OCI-LY1 (cell line): ENCODE measurements at regions not wholly inside any gene's neighbourhood (a gene's known extent, or its start where the extent isn't known, plus 50 kb on each side); places are given as distances from the start of the nearest gene placed in this dataset.

Source experiments
- H2AFZ ChIP-seq: fragments of 200-600 bp; sonication (generic), shearing (Covaris generic); 2 replicates; pipeline ENCODE4 v1.6.0; 2014; ENCODE audit warnings: antibody characterized with exemption, mild to moderate bottlenecking, low read length
- H3F3A ChIP-seq: fragments of 200-600 bp; sonication (generic), shearing (Covaris generic); 2 replicates; pipeline ENCODE4 v1.6.0; 2014; ENCODE audit warnings: mild to moderate bottlenecking, antibody characterized with exemption, low read length, moderate library complexity; ENCODE audit not compliant: insufficient read depth
- H3K27ac ChIP-seq: fragments of 200-600 bp; sonication (generic); 2 replicates; pipeline ENCODE4 v1.5.1; 2014; ENCODE audit warnings: low read length, mixed run types, mild to moderate bottlenecking, low read depth; ENCODE audit not compliant: poor library complexity, severe bottlenecking
- H3K27me3 ChIP-seq: fragments of 200-600 bp; sonication (generic); 2 replicates; pipeline ENCODE4 v1.6.0; 2014; ENCODE audit warnings: antibody characterized with exemption, mild to moderate bottlenecking, low read length, moderate library complexity; ENCODE audit not compliant: insufficient read depth
- H3K36me3 ChIP-seq: fragments of 200-600 bp; sonication (generic); 2 replicates; pipeline ENCODE4 v1.6.1; 2014; ENCODE audit warnings: mild to moderate bottlenecking, antibody characterized with exemption, low read length, moderate library complexity, mixed read lengths; ENCODE audit not compliant: insufficient read depth
- H3K4me1 ChIP-seq: fragments of 200-600 bp; sonication (generic); 2 replicates; pipeline ENCODE4 v1.5.1; 2014; ENCODE audit warnings: mild to moderate bottlenecking, low read length, moderate library complexity; ENCODE audit not compliant: insufficient read depth, severe bottlenecking
- H3K4me2 ChIP-seq: fragments of 200-600 bp; sonication (generic), shearing (Covaris generic); 2 replicates; pipeline ENCODE4 v1.6.1; 2014; ENCODE audit warnings: low read length
- H3K4me3 ChIP-seq: fragments of 200-600 bp; sonication (generic); 2 replicates; pipeline ENCODE4 v1.5.1; 2014; ENCODE audit warnings: low read length, low read depth, mild to moderate bottlenecking, mixed read lengths; ENCODE audit not compliant: poor library complexity, severe bottlenecking
- H3K79me2 ChIP-seq: fragments of 200-600 bp; shearing (Covaris generic); 2 replicates; pipeline ENCODE4 v1.6.1; 2016; ENCODE audit warnings: mixed run types, low read length, mixed read lengths; ENCODE audit not compliant: insufficient read depth
- H3K9ac ChIP-seq: fragments of 200-600 bp; sonication (generic), shearing (Covaris generic); 2 replicates; pipeline ENCODE4 v1.6.1; 2014; ENCODE audit warnings: mild to moderate bottlenecking, low read length, mixed read lengths
- H3K9me2 ChIP-seq: fragments of 200-600 bp; sonication (generic), shearing (Covaris generic); 2 replicates; pipeline ENCODE4 v1.6.1; 2014; ENCODE audit warnings: low read depth, mild to moderate bottlenecking, low read length, mixed read lengths
- H3K9me3 ChIP-seq: fragments of 200-600 bp; shearing (Covaris generic); 2 replicates; pipeline ENCODE4 v1.6.1; 2014; ENCODE audit warnings: low read length, mixed read lengths
- H4K20me1 ChIP-seq: fragments of 200-600 bp; sonication (generic), shearing (Covaris generic); 2 replicates; pipeline ENCODE4 v1.6.0; 2016; ENCODE audit warnings: mild to moderate bottlenecking, low read length; ENCODE audit not compliant: insufficient read depth
- CTCF ChIP-seq: fragments of 200-600 bp; sonication (generic), shearing (Covaris generic); IDR thresholded peaks from 2 replicates; pipeline ENCODE4 v1.5.1; 2017; ENCODE audit warnings: mild to moderate bottlenecking, antibody characterized with exemption, low read length, moderate library complexity, mixed read lengths
- EZH2 ChIP-seq: fragments of 200-600 bp; sonication (generic), shearing (Covaris generic); IDR thresholded peaks from 2 replicates; pipeline ENCODE4 v1.8.0; 2017; ENCODE audit warnings: borderline replicate concordance, mixed run types, mild to moderate bottlenecking, antibody characterized with exemption, low read length, moderate library complexity, mixed read lengths

DNA sequence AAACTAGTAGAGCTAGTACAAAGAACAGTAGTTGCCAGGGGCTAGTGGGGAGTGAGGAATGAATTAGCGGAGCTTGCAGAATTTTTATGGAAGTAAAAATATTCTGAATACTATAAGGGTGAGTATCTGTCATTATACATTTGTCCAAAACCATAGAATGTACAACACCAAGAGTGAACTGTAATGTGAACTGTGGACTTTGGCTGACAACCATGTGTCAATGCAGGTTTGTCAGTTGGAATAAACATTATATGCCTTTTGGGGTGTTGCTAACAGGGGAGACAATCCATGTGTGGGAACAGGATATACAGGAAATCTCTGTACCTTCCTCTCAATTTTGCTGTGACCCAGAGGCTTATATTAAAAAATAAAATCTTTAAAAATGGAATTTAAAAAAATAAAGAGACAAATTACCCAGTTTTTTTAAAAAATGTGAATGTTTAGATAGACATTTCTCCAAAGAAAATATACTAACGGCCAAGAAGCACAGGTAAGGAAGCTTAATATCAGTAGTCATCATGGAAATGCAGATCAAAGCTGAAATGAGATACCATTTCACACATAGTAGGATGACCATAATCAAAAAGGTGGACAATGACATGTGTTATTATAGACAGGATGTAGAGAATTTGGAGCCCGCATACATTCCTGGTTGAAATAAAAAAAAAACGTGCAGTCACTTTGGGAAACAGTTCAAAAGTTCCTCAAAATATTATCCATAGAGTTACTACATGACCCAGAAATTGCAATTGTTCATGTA lies 899.8 kb downstream of the RAB28 start:
- Histone ChIP-seq H2AFZ (no peak overlapping the region), H3K4me1 (no peaks in the 10 kb centered on the region), H3K4me2 (no peak overlapping the region), H3K9me3 (no peaks in the 10 kb centered on the region), H3K4me3 (no peak overlapping the region), H3F3A (no peaks in the 10 kb centered on the region), H3K9ac (no peak overlapping the region), H3K9me2 (no peaks in the 10 kb centered on the region), H3K36me3 (no peaks in the 10 kb centered on the region), H3K27ac (no peak overlapping the region), H3K27me3 (no peaks in the 10 kb centered on the region), H4K20me1 (no peaks in the 10 kb centered on the region), H3K79me2 (no peaks in the 10 kb centered on the region)
- no peak for TF ChIP-seq CTCF
- no peak for TF ChIP-seq EZH2

- Histone ChIP-seq H3K36me3 (no peaks in the 10 kb centered on the region), H2AFZ (no peak overlapping the region), H3K79me2 (no peaks in the 10 kb centered on the region), H3F3A (no peaks in the 10 kb centered on the region), H3K4me3 (no peak overlapping the region), H3K9me2 (no peaks in the 10 kb centered on the region), H4K20me1 (no peaks in the 10 kb centered on the region), H3K27me3 (no peaks in the 10 kb centered on the region), H3K4me2 (no peak overlapping the region), H3K9ac (no peak overlapping the region), H3K4me1 (no peaks in the 10 kb centered on the region), H3K9me3 (no peaks in the 10 kb centered on the region), H3K27ac (no peak overlapping the region)
- no peak for TF ChIP-seq CTCF
- TF ChIP-seq EZH2: no peak
These were observed 900.9 kb downstream of the RAB28 start for GRCh38 chr4:12583275-12583674.

GRCh38 chr4:12580787-12581186 lies 903.4 kb downstream of the RAB28 start:
- Histone ChIP-seq H2AFZ (no peak overlapping the region), H3F3A (no peaks in the 10 kb centered on the region), H4K20me1 (no peaks in the 10 kb centered on the region), H3K9ac (no peak overlapping the region), H3K4me3 (no peak overlapping the region), H3K9me3 (no peaks in the 10 kb centered on the region), H3K36me3 (no peaks in the 10 kb centered on the region), H3K79me2 (no peaks in the 10 kb centered on the region), H3K4me2 (no peak overlapping the region), H3K4me1 (no peaks in the 10 kb centered on the region), H3K27ac (no peak overlapping the region), H3K9me2 (no peaks in the 10 kb centered on the region), H3K27me3 (no peaks in the 10 kb centered on the region)
- TF ChIP-seq EZH2: no peak
- no peak for TF ChIP-seq CTCF
